NCI-H146 treated with DMSO at 0.1 percent for 48 hours (cell line): ENCODE measurements at regions not wholly inside any gene's neighbourhood (a gene's known extent, or its start where the extent isn't known, plus 50 kb on each side); places are given as distances from the start of the nearest gene placed in this dataset.

Experiments used
- DNase-seq: peaks from one replicate; lab custom pipeline; 2025; ENCODE audit not compliant: unreplicated experiment; lab: John Stamatoyannopoulos, UW

- no peak for DNase-seq
These were observed 497.6 kb downstream of the RASEF start for GRCh38 chr9:82565188-82565969.

- DNase-seq: no peak
These were observed 495.0 kb downstream of the RASEF start for GRCh38 chr9:82567953-82568352.

- DNase-seq: no peak
These were observed 492.7 kb downstream of the RASEF start for GRCh38 chr9:82570226-82570625.

GRCh38 chr9:82571540-82571939, 491.4 kb downstream of the RASEF start:
- no peak for DNase-seq

GRCh38 chr9:82572146-82572545, 490.8 kb downstream of the RASEF start:
- DNase-seq: no peak

GRCh38 chr9:82574911-82575310, 488.0 kb downstream of the RASEF start:
- DNase-seq: no peak

GRCh38 chr9:82580921-82581320, 482.0 kb downstream of the RASEF start:
- DNase-seq: no peak

- DNase-seq: no peak
These were observed 481.4 kb downstream of the RASEF start for GRCh38 chr9:82581516-82581915.

- DNase-seq: no peak
These were observed 481.0 kb downstream of the RASEF start for GRCh38 chr9:82581935-82582334.

- DNase-seq: no peak
These were observed 480.2 kb downstream of the RASEF start for GRCh38 chr9:82582693-82583092.

- no peak for DNase-seq
These were observed 479.4 kb downstream of the RASEF start for GRCh38 chr9:82583524-82583923.

- DNase-seq: no peak
These were observed 478.5 kb downstream of the RASEF start for GRCh38 chr9:82584349-82584863.

- no peak for DNase-seq
These were observed 476.0 kb downstream of the RASEF start for GRCh38 chr9:82586918-82587356.

GRCh38 chr9:82588301-82589180, 474.4 kb downstream of the RASEF start:
- no peak for DNase-seq

- no peak for DNase-seq
These were observed 472.1 kb downstream of the RASEF start for GRCh38 chr9:82590845-82591244.

- no peak for DNase-seq
These were observed 469.4 kb downstream of the RASEF start for GRCh38 chr9:82593501-82593900.

- peak; percentile 44 for DNase-seq
These were observed 465.4 kb downstream of the RASEF start for GRCh38 chr9:82597241-82598203.

GRCh38 chr9:82598241-82599039, 464.5 kb downstream of the RASEF start:
- no peak for DNase-seq

- peak; percentile 11 for DNase-seq
These were observed 463.5 kb downstream of the RASEF start for GRCh38 chr9:82599336-82599949.
